Right cardiac atrium (tissue), 5 donors: ENCODE measurements at regions not wholly inside any gene's neighbourhood (a gene's known extent, or its start where the extent isn't known, plus 50 kb on each side); places are given as distances from the start of the nearest gene placed in this dataset.
"Not testable (repeated sequence)": the region's sequence is repeated elsewhere in the genome, so short reads cannot be mapped to it uniquely, and the experiment has no call there.

Source experiments
- ATAC-seq, 2 donors: fragments of 200-7000 bp; cut with Tn5 transposase; one replicate each; pipeline versions ENCODE4 v1.8.0 to v1.9.1; 2020; ENCODE audit warnings: moderate library complexity in 2 of 2, mild to moderate bottlenecking in 1 of 2
- DNase-seq, 3 donors: peaks; one replicate each; pipeline ENCODE4 v3.0.0-alpha.2; 2020
- H3K27ac ChIP-seq: one replicate; pipeline ENCODE4 v1.5.1; 2013; ENCODE audit warnings: mild to moderate bottlenecking, low read length, control low read depth, moderate library complexity
- H3K27me3 ChIP-seq: one replicate; pipeline ENCODE4 v1.6.1; 2013; ENCODE audit not compliant: control insufficient read depth, insufficient read depth
- H3K4me1 ChIP-seq: one replicate; pipeline ENCODE4 v1.6.1; 2013; ENCODE audit warnings: low read length; ENCODE audit not compliant: control insufficient read depth, insufficient read depth
- H3K4me3 ChIP-seq: one replicate; pipeline ENCODE4 v1.5.1; 2013; ENCODE audit warnings: low read length, control low read depth
- H3K9me3 ChIP-seq: one replicate; pipeline ENCODE4 v1.6.1; 2013; ENCODE audit warnings: low read length; ENCODE audit not compliant: control insufficient read depth
- WGBS: extraction: QIAGEN DNeasy Blood & Tissue Kit; methylation state at CpG from one replicate; pipeline ENCODE4 v1.1.7; 2013; 5-methylcytosine and 5-hydroxymethylcytosine counted together
- intact Hi-C, 4 donors: fragments of 100-400 bp; cut with DNase I; formaldehyde crosslinking; loops; one replicate each; pipeline versions ENCODE4 v1.11.0 to v1.14.0; 2022 to 2023
- donor health status: healthy with polysubstance abuse.
- donor health status: DM: no; HTN: yes; CAD: no.
- donor health status: DM: no; HTN: no; CAD: no.
- donor health status: DM: no; HTN: yes; CAD: no; lungs with severe emphysema.
- donor health status: DM: yes; HTN: yes; CAD: no.

- 89% methylated on average over 13 of the region's 13 CpGs for WGBS
- Histone ChIP-seq H3K27ac (no peak overlapping the region), H3K4me3 (no peak overlapping the region), H3K9me3 (no peaks in the 10 kb centered on the region), H3K4me1 (no peaks in the 10 kb centered on the region), H3K27me3 (no peaks in the 10 kb centered on the region)
- ATAC-seq (no peak), DNase-seq (no peak)
- intact Hi-C loops: no loop called here
These were observed 1812.0 kb upstream of the CDH9 start for GRCh38 chr5:28850320-28850921.

DNA sequence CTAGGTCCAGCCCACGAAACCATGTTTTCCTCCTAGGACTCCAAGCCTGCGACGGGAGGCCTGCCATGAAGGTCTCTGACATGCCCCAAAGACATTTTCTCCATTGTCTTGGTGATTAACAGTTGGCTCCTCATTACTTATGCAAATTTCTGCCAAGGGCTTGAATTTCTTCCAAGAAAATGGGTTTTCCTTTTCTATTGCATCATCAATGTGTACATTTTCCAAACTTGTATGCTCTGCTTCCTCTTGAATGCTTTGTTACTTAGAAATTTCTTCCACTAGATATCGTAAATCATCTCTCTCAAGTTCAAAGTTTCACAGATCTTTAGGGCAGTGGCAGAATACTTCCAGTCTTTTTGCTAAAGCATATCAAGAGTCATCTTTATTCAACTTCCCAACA lies 1792.7 kb upstream of the CDH9 start:
- Histone ChIP-seq H3K4me1 (no peaks in the 10 kb centered on the region), H3K27ac (no peak overlapping the region), H3K9me3 (peaks cover 4% of the 10 kb centered on the region), H3K27me3 (no peaks in the 10 kb centered on the region), H3K4me3 (no peak overlapping the region)
- intact Hi-C loops: no loop called here
- 82% methylated on average over 4 of the region's 4 CpGs for WGBS
- no peak for DNase-seq
- ATAC-seq: no peak

DNA sequence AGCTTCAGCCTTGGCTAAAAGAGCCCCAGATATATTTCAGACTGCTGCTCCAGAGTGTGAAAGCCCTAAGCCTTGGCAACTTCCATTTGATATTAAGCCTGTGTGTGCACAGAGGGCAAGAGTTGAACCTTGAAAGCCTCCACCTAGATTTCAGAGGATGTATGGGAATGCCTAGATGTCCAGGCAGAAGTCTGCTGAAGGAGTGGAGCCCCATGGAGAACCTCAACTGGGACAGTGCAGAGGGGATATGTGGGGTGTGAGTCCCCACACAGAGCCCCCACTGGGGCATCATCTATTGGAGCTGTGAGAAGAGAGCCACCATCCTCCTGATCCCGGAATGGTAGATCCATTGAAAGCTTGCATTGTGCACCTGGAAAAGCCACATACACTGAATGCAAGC lies 1784.8 kb upstream of the CDH9 start:
- 86% methylated on average over 1 of the region's 1 CpG for WGBS

GRCh38 chr5:28822071-28822470 lies 1783.7 kb upstream of the CDH9 start:
- WGBS: 44% methylated on average over 2 of the region's 2 CpGs
- Histone ChIP-seq H3K4me3 (no peak overlapping the region), H3K4me1 (no peaks in the 10 kb centered on the region), H3K9me3 (peaks cover 4% of the 10 kb centered on the region), H3K27me3 (no peaks in the 10 kb centered on the region), H3K27ac (no peak overlapping the region)
- ATAC-seq (no peak), DNase-seq (no peak)
- intact Hi-C loops: no loop called here

More for the DNA sequence above, 1784.8 kb upstream of the CDH9 start:
- intact Hi-C loops: no loop called here
- no peak overlapping the region for H3K4me3 ChIP-seq
- no peak overlapping the region for H3K27ac ChIP-seq
- peaks cover 4% of the 10 kb centered on the region for H3K9me3 ChIP-seq
- no peak for ATAC-seq
- H3K27me3 ChIP-seq: no peaks in the 10 kb centered on the region
- DNase-seq: no peak
- no peaks in the 10 kb centered on the region for H3K4me1 ChIP-seq

DNA sequence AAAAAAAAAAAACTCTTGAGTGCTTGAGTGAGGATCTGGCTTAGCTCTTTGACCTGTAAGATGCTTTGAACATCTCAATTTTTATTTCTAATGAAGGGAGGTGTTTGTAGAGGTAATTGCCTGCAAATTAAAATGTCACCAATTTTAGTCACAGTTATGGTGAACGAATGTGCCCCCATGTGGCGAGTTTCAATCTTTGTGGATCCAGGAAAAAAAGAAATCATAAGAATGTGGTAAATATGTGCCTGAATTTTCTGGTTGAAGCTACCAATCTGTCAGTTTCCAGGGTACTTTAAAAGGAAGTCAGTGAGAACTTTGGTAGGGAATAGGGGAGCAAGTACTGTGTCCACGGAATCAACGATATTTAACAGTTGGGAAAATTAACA lies 1772.4 kb upstream of the CDH9 start:
- Histone ChIP-seq H3K27me3 (no peaks in the 10 kb centered on the region), H3K9me3 (peaks cover 2% of the 10 kb centered on the region), H3K27ac (no peak overlapping the region), H3K4me3 (no peak overlapping the region), H3K4me1 (no peaks in the 10 kb centered on the region)
- ATAC-seq (no peak), DNase-seq (no peak)
- 78% methylated on average over 4 of the region's 4 CpGs for WGBS
- intact Hi-C loops: no loop called here

- no peaks in the 10 kb centered on the region for H3K27me3 ChIP-seq
- WGBS: 89% methylated on average over 56 of the region's 56 CpGs
- no peak overlapping the region for H3K4me3 ChIP-seq
- peak in 2 of 3 donors; percentile 31 to 40 for DNase-seq
- ATAC-seq: peak in 1 of 2 donors; percentile 11
- H3K4me1 ChIP-seq: no peaks in the 10 kb centered on the region
- intact Hi-C loops: no loop called here
- H3K27ac ChIP-seq: no peak overlapping the region
- H3K9me3 ChIP-seq: peaks cover 2% of the 10 kb centered on the region
These were observed 1771.7 kb upstream of the CDH9 start for GRCh38 chr5:28809811-28810750.

DNA sequence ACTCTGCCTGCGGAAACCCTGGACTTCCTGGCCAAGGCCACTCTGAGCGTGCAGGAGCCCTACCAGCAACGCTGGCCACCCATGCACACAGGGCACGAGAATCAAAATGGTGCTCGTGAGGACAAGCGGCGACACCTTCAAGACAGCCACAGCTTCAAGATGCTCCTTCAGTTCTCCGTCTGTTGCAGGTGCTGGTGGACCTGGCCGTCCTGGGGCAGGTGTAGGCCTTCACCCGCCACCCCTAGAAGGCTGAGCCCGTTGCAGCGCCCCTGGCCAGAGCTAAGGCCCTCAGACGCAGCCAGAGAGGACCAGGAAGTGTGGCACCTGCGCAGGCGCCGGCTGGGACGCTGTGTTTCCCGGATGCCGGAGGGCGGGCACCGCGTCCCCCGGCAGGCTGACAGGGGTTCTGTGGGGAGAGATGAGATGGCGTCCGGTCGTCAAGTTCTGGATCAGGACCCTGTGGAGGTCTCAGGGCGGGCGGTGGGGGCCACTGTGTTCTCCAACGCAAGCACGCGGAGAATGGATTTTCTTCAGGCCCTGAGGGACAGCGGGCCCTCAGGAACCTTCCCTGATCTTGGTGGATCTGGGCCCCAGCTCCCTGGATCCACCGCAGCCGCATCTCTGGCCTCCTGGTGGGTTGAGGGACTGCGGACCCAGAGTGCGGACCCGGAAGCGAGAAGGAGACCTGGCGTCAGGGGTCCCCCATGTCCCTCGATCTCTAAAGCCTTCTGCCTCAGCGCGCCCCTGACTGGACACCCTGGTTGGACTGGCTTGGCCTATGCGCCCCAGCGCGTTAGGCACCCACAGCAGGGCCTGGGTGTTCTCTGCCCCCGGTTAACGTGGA lies 1770.8 kb upstream of the CDH9 start:
- no peak overlapping the region for H3K4me3 ChIP-seq
- WGBS: 92% methylated on average over 47 of the region's 47 CpGs
- DNase-seq: peak in 2 of 3 donors; percentile 39 to 41

GRCh38 chr5:28807195-28807729 lies 1768.9 kb upstream of the CDH9 start:
- Histone ChIP-seq H3K4me1 (no peaks in the 10 kb centered on the region), H3K4me3 (no peak overlapping the region), H3K9me3 (peaks cover 2% of the 10 kb centered on the region), H3K27ac (no peak overlapping the region), H3K27me3 (no peaks in the 10 kb centered on the region)
- intact Hi-C loops: no loop called here
- 18% methylated on average over 2 of the region's 2 CpGs for WGBS
- ATAC-seq (no peak), DNase-seq (no peak)

More for the DNA sequence above, 1770.8 kb upstream of the CDH9 start:
- intact Hi-C loops: no loop called here
- Histone ChIP-seq H3K27me3 (no peaks in the 10 kb centered on the region), H3K4me1 (no peaks in the 10 kb centered on the region), H3K27ac (no peak overlapping the region), H3K9me3 (peaks cover 2% of the 10 kb centered on the region)
- ATAC-seq: no peak

- 98% methylated on average over 16 of the region's 16 CpGs for WGBS
- H3K4me1 ChIP-seq, ATAC-seq, H3K27me3 ChIP-seq, H3K9me3 ChIP-seq, intact Hi-C loops, H3K27ac ChIP-seq, H3K4me3 ChIP-seq: not testable (repeated sequence)
- DNase-seq: peak in 1 of 3 donors; percentile 16
These were observed 1760.6 kb upstream of the CDH9 start for GRCh38 chr5:28799035-28799434.

- Histone ChIP-seq H3K4me3 (no peak overlapping the region), H3K27me3 (no peaks in the 10 kb centered on the region), H3K4me1 (no peaks in the 10 kb centered on the region), H3K27ac (no peak overlapping the region), H3K9me3 (no peaks in the 10 kb centered on the region)
- no peak for DNase-seq
- ATAC-seq: no peak
- intact Hi-C loops: no loop called here
These were observed 1750.6 kb upstream of the CDH9 start for GRCh38 chr5:28788954-28789353.
